H9 (cell line): ENCODE measurements at regions not wholly inside any gene's neighbourhood (a gene's known extent, or its start where the extent isn't known, plus 50 kb on each side); places are given as distances from the start of the nearest gene placed in this dataset.

Source experiments
- DNase-seq: peaks from one replicate; pipeline ENCODE4 v3.0.0-alpha.2; 2017
- H2AFZ ChIP-seq: one replicate; pipeline ENCODE4 v1.6.1; 2013; ENCODE audit warnings: mild to moderate bottlenecking, low read length, control low read depth, moderate library complexity
- H2AK5ac ChIP-seq: 2 replicates; pipeline ENCODE4 v1.6.1; 2013; ENCODE audit warnings: low read length, control low read depth, mixed read lengths; ENCODE audit not compliant: insufficient read length
- H2BK120ac ChIP-seq: one replicate; pipeline ENCODE4 v1.6.1; 2013; ENCODE audit warnings: low read depth, mild to moderate bottlenecking, low read length, control low read depth, inconsistent platforms; ENCODE audit not compliant: poor library complexity, severe bottlenecking
- H2BK12ac ChIP-seq: 2 replicates; pipeline ENCODE4 v1.6.1; 2013; ENCODE audit warnings: low read length, control low read depth, mixed read lengths, low read depth; ENCODE audit not compliant: insufficient read length
- H2BK15ac ChIP-seq: 2 replicates; pipeline ENCODE4 v1.6.1; 2013; ENCODE audit warnings: low read depth, low read length, control low read depth
- H2BK20ac ChIP-seq: one replicate; pipeline ENCODE4 v1.6.1; 2013; ENCODE audit warnings: low read depth, mild to moderate bottlenecking, low read length, control low read depth, inconsistent platforms; ENCODE audit not compliant: poor library complexity, severe bottlenecking
- H2BK5ac ChIP-seq: 2 replicates; pipeline ENCODE4 v1.6.1; 2013; ENCODE audit warnings: low read length, control low read depth, mixed read lengths; ENCODE audit not compliant: insufficient read length
- H3K14ac ChIP-seq: 2 replicates; pipeline ENCODE4 v1.6.1; 2013; ENCODE audit warnings: low read length, control low read depth; ENCODE audit not compliant: insufficient read depth
- H3K18ac ChIP-seq: 2 replicates; pipeline ENCODE4 v1.6.1; 2013; ENCODE audit warnings: low read depth, mild to moderate bottlenecking, mixed read lengths, low read length, control low read depth; ENCODE audit not compliant: insufficient read length
- H3K23ac ChIP-seq: 2 replicates; pipeline ENCODE4 v1.6.1; 2013; ENCODE audit warnings: low read length, control low read depth, mixed read lengths, low read depth; ENCODE audit not compliant: insufficient read length
- H3K23me2 ChIP-seq: 2 replicates; pipeline ENCODE4 v1.6.1; 2013; ENCODE audit warnings: low read depth, mild to moderate bottlenecking, mixed read lengths, low read length, control low read depth; ENCODE audit not compliant: insufficient read length, poor library complexity, severe bottlenecking
- H3K27ac ChIP-seq: 2 replicates; pipeline ENCODE4 v1.5.1; 2013; ENCODE audit warnings: low read length, control low read depth, mixed read lengths, low read depth; ENCODE audit not compliant: insufficient read length
- H3K27me3 ChIP-seq: 2 replicates; pipeline ENCODE4 v1.6.1; 2013; ENCODE audit warnings: low read length, control low read depth, inconsistent platforms; ENCODE audit not compliant: insufficient read depth
- H3K4ac ChIP-seq: 2 replicates; pipeline ENCODE4 v1.6.1; 2013; ENCODE audit warnings: low read depth, mild to moderate bottlenecking, control low read depth, inconsistent platforms, low read length, moderate library complexity
- H3K4me1 ChIP-seq: 2 replicates; pipeline ENCODE4 v1.6.1; 2013; ENCODE audit warnings: low read length, control low read depth, inconsistent platforms; ENCODE audit not compliant: insufficient read depth
- H3K4me2 ChIP-seq: 2 replicates; pipeline ENCODE4 v1.6.1; 2013; ENCODE audit warnings: low read length, control low read depth, mixed read lengths; ENCODE audit not compliant: insufficient read length, insufficient read depth
- H3K56ac ChIP-seq: 2 replicates; pipeline ENCODE4 v1.6.1; 2013; ENCODE audit warnings: low read depth, mild to moderate bottlenecking, mixed read lengths, low read length, control low read depth; ENCODE audit not compliant: insufficient read length
- H3K79me1 ChIP-seq: 2 replicates; pipeline ENCODE4 v1.6.1; 2013; ENCODE audit warnings: low read depth, mild to moderate bottlenecking, moderate library complexity, low read length, control low read depth, inconsistent platforms; ENCODE audit not compliant: insufficient read depth, poor library complexity, severe bottlenecking
- H3K79me2 ChIP-seq: 2 replicates; pipeline ENCODE4 v1.6.1; 2013; ENCODE audit warnings: low read length, control low read depth, inconsistent platforms; ENCODE audit not compliant: insufficient read depth
- H3K9ac ChIP-seq: 2 replicates; pipeline ENCODE4 v1.6.1; 2013; ENCODE audit warnings: low read length, control low read depth, mixed read lengths; ENCODE audit not compliant: insufficient read length; ENCODE audit errors: extremely low read depth
- H3K9me3 ChIP-seq: one replicate; pipeline ENCODE4 v1.6.1; 2013; ENCODE audit warnings: low read depth, low read length, inconsistent platforms; ENCODE audit not compliant: control insufficient read depth
- H3T11ph ChIP-seq: one replicate; pipeline ENCODE4 v1.6.1; 2013; ENCODE audit warnings: mild to moderate bottlenecking, low read length, control low read depth, inconsistent platforms
- H4K20me1 ChIP-seq: one replicate; pipeline ENCODE4 v1.6.1; 2013; ENCODE audit not compliant: control insufficient read depth, insufficient read length, insufficient read depth
- H4K5ac ChIP-seq: 2 replicates; pipeline ENCODE4 v1.6.1; 2013; ENCODE audit warnings: low read depth, mild to moderate bottlenecking, mixed read lengths, low read length, control low read depth; ENCODE audit not compliant: insufficient read length
- H4K8ac ChIP-seq: replicated peaks from 2 replicates; pipeline ENCODE4 v1.6.1; 2013; ENCODE audit warnings: low read length, control low read depth, mixed read lengths, low read depth; ENCODE audit not compliant: insufficient read length
- H4K91ac ChIP-seq: 2 replicates; pipeline ENCODE4 v1.6.1; 2013; ENCODE audit warnings: low read depth, mild to moderate bottlenecking, moderate library complexity, mixed read lengths, low read length, control low read depth; ENCODE audit not compliant: insufficient read length
- H3K27ac Mint-ChIP-seq, 3 experiments: 2 replicates in 2 of 3; 3 replicates in 1 of 3; pipeline ENCODE4 v1.8.0; 2020 to 2021; ENCODE audit warnings: mixed read lengths in 3 of 3, mild to moderate bottlenecking in 1 of 3, moderate library complexity in 1 of 3
- H3K27me3 Mint-ChIP-seq: 2 replicates; pipeline ENCODE4 v1.8.0; 2021; ENCODE audit warnings: low read depth, mild to moderate bottlenecking, moderate library complexity, mixed read lengths
- H3K36me3 Mint-ChIP-seq, 3 experiments: 2 replicates in 2 of 3; 3 replicates in 1 of 3; pipeline ENCODE4 v1.8.0; 2020 to 2021; ENCODE audit warnings: low read depth in 3 of 3, mixed read lengths in 3 of 3; ENCODE audit not compliant: insufficient read depth in 1 of 3
- H3K4me1 Mint-ChIP-seq, 2 experiments: 2 replicates each; pipeline ENCODE4 v1.8.0; 2020; ENCODE audit warnings: mixed read lengths in 2 of 2
- H3K4me3 Mint-ChIP-seq, 2 experiments: 2 replicates in 1 of 2; 3 replicates in 1 of 2; pipeline ENCODE4 v1.8.0; 2020 to 2021; ENCODE audit warnings: mild to moderate bottlenecking in 2 of 2, mixed read lengths in 2 of 2, moderate library complexity in 1 of 2
- H3K9me3 Mint-ChIP-seq, 2 experiments: 2 replicates in 1 of 2; 3 replicates in 1 of 2; pipeline ENCODE4 v1.8.0; 2020; ENCODE audit warnings: mild to moderate bottlenecking in 2 of 2, mixed read lengths in 2 of 2, moderate library complexity in 1 of 2
- whole genome bisulfite sequencing: extraction: QIAGEN DNeasy Blood & Tissue Kit; methylation state at CpG from one replicate; pipeline ENCODE4 v1.1.7; 2013; ENCODE audit warnings: missing lambda C conversion rate, low lambda C conversion rate, mixed read lengths; ENCODE audit not compliant: insufficient read length; ENCODE audit errors: extremely low coverage; 5-methylcytosine and 5-hydroxymethylcytosine counted together
- TF ChIP-seq, protein P1 (sequence below): fragments of 200-600 bp; sonication (generic); conservative IDR thresholded peaks from 3 replicates; pipeline ENCODE4 v1.8.0; 2021; ENCODE audit warnings: antibody characterized with exemption, mild to moderate bottlenecking

DNA sequence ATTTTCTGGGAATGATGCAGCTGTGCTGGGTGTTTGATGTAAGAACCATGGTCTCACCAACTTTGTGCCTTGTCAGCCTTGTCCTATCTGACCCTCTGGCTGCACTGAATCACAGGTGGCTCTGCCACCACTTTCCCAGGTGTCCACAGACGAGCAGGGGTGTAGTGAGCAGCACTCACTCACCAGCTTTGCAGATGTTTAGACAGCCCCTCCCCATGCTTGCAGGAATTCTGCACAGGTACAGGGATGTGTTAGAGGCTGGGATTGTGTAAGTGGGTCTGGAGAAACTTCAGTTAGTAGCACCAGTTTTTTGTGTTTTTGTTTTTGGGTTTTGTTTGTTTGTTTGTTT is 88.2 kb upstream of the NAA20 start:
- H3K18ac ChIP-seq = no peak overlapping the region
- Mint-ChIP-seq H3K27me3 (no peaks in the 10 kb centered on the region), H3K4me3 (no peak overlapping the region), H3K4me1 (peaks cover 9 to 10% of the 10 kb centered on the region in 2 experiments), H3K36me3 (no peaks in the 10 kb centered on the region), H3K27ac (no peak overlapping the region; a peak in 1 of 7 replicates), H3K9me3 (no peaks in the 10 kb centered on the region; a peak in 1 of 5 replicates)
- WGBS = no CpG with 5 or more reads among the region's 1 CpG
- H3K14ac ChIP-seq = no peak overlapping the region
- no peak overlapping the region for H2AK5ac ChIP-seq
- H2BK120ac ChIP-seq = no peak overlapping the region
- no peak overlapping the region for H3K4me2 ChIP-seq
- TF ChIP-seq, protein P1, sequence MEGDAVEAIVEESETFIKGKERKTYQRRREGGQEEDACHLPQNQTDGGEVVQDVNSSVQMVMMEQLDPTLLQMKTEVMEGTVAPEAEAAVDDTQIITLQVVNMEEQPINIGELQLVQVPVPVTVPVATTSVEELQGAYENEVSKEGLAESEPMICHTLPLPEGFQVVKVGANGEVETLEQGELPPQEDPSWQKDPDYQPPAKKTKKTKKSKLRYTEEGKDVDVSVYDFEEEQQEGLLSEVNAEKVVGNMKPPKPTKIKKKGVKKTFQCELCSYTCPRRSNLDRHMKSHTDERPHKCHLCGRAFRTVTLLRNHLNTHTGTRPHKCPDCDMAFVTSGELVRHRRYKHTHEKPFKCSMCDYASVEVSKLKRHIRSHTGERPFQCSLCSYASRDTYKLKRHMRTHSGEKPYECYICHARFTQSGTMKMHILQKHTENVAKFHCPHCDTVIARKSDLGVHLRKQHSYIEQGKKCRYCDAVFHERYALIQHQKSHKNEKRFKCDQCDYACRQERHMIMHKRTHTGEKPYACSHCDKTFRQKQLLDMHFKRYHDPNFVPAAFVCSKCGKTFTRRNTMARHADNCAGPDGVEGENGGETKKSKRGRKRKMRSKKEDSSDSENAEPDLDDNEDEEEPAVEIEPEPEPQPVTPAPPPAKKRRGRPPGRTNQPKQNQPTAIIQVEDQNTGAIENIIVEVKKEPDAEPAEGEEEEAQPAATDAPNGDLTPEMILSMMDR = no peak
- H3K27me3 ChIP-seq = no peaks in the 10 kb centered on the region
- H2BK20ac ChIP-seq = no peak overlapping the region
- H2AFZ ChIP-seq = no peak overlapping the region
- H2BK15ac ChIP-seq = no peak overlapping the region
- H3K9ac ChIP-seq = no peak overlapping the region
- H4K5ac ChIP-seq = no peak overlapping the region
- H3K9me3 ChIP-seq = no peaks in the 10 kb centered on the region
- H3K23ac ChIP-seq = no peak overlapping the region
- H2BK5ac ChIP-seq = no peak overlapping the region
- no peak overlapping the region for H3K27ac ChIP-seq
- DNase-seq = no peak
- H4K91ac ChIP-seq = no peak overlapping the region
- no peak overlapping the region for H4K8ac ChIP-seq
- H4K20me1 ChIP-seq = no peaks in the 10 kb centered on the region
- H2BK12ac ChIP-seq = no peak overlapping the region
- no peaks in the 10 kb centered on the region for H3K4me1 ChIP-seq
- no peak overlapping the region for H3K56ac ChIP-seq
- no peaks in the 10 kb centered on the region for H3K79me2 ChIP-seq
- H3K23me2 ChIP-seq = no peaks in the 10 kb centered on the region
- H3K79me1 ChIP-seq = no peaks in the 10 kb centered on the region
- no peak overlapping the region for H3K4ac ChIP-seq
- no peak overlapping the region for H3T11ph ChIP-seq
